SK-N-SH (cell line): ENCODE measurements at regions not wholly inside any gene's neighbourhood (a gene's known extent, or its start where the extent isn't known, plus 50 kb on each side); places are given as distances from the start of the nearest gene placed in this dataset.

Source experiments
- EP300 ChIP-seq, 2 experiments: IDR thresholded peaks; 2 replicates each; pipeline versions ENCODE4 v1.4.0 to v1.6.1; 2012; ENCODE audit warnings: borderline replicate concordance in 1 of 2, low read depth in 1 of 2, low read length in 1 of 2
- POLR2AphosphoS5 ChIP-seq: IDR thresholded peaks from 2 replicates; pipeline ENCODE4 v1.6.1; 2012; ENCODE audit warnings: low read depth, low read length
- TF ChIP-seq, protein P1 (sequence below): fragments of 200-600 bp; sonication (generic); IDR thresholded peaks from 2 replicates; pipeline ENCODE4 v1.6.1; 2017; ENCODE audit warnings: antibody characterized with exemption, mild to moderate bottlenecking, moderate library complexity
- TF ChIP-seq, protein P2 (sequence below): IDR thresholded peaks from 2 replicates; pipeline ENCODE4; 2012
- TF ChIP-seq, protein P3 (sequence below): IDR thresholded peaks from 2 replicates; pipeline ENCODE4 v1.4.0; 2012; ENCODE audit warnings: low read depth, borderline replicate concordance

DNA sequence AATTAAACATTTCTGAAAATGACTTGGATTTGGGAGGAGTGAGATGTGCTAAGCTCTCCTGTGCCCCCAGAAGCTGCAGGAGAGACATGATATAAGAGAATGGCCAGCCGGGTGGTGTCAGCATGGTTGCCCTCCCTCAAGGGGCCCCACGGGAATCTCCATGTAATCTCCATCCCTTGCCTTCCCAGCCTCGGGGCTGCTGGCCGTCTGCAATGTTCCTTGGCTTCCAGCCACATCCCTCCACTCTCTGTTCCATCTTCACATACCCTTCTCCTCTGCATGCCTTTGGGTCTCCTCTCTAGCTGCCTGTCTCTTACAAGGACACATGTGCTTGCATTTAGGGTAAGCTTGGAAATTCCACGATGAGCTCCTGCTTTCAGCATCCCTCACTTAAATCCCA lies 172.0 kb downstream of the TSHZ3 start:
- TF ChIP-seq, protein P1, sequence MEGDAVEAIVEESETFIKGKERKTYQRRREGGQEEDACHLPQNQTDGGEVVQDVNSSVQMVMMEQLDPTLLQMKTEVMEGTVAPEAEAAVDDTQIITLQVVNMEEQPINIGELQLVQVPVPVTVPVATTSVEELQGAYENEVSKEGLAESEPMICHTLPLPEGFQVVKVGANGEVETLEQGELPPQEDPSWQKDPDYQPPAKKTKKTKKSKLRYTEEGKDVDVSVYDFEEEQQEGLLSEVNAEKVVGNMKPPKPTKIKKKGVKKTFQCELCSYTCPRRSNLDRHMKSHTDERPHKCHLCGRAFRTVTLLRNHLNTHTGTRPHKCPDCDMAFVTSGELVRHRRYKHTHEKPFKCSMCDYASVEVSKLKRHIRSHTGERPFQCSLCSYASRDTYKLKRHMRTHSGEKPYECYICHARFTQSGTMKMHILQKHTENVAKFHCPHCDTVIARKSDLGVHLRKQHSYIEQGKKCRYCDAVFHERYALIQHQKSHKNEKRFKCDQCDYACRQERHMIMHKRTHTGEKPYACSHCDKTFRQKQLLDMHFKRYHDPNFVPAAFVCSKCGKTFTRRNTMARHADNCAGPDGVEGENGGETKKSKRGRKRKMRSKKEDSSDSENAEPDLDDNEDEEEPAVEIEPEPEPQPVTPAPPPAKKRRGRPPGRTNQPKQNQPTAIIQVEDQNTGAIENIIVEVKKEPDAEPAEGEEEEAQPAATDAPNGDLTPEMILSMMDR, result no peak
- TF ChIP-seq, protein P2, sequence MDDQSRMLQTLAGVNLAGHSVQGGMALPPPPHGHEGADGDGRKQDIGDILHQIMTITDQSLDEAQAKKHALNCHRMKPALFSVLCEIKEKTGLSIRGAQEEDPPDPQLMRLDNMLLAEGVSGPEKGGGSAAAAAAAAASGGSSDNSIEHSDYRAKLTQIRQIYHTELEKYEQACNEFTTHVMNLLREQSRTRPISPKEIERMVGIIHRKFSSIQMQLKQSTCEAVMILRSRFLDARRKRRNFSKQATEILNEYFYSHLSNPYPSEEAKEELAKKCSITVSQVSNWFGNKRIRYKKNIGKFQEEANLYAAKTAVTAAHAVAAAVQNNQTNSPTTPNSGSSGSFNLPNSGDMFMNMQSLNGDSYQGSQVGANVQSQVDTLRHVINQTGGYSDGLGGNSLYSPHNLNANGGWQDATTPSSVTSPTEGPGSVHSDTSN, result no peak
- TF ChIP-seq, protein P3, sequence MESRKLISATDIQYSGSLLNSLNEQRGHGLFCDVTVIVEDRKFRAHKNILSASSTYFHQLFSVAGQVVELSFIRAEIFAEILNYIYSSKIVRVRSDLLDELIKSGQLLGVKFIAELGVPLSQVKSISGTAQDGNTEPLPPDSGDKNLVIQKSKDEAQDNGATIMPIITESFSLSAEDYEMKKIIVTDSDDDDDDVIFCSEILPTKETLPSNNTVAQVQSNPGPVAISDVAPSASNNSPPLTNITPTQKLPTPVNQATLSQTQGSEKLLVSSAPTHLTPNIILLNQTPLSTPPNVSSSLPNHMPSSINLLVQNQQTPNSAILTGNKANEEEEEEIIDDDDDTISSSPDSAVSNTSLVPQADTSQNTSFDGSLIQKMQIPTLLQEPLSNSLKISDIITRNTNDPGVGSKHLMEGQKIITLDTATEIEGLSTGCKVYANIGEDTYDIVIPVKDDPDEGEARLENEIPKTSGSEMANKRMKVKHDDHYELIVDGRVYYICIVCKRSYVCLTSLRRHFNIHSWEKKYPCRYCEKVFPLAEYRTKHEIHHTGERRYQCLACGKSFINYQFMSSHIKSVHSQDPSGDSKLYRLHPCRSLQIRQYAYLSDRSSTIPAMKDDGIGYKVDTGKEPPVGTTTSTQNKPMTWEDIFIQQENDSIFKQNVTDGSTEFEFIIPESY, result no peak
- no peak for TF ChIP-seq POLR2AphosphoS5
- no peak for TF ChIP-seq EP300 (IDR thresholded peaks at IDR 0.05; ENCODE audit: borderline replicate concordance in 1 of 2, low read depth in 1 of 2, low read length in 1 of 2)
